NCI-H226 (cell line): ENCODE measurements at regions not wholly inside any gene's neighbourhood (a gene's known extent, or its start where the extent isn't known, plus 50 kb on each side); places are given as distances from the start of the nearest gene placed in this dataset.

Experiments
- DNase-seq: peaks from one replicate; pipeline ENCODE4 v3.0.0-alpha.2; 2015

GRCh38 chr6:53974941-53975340 is 136.3 kb upstream of the MLIP start:
- no peak for DNase-seq

- DNase-seq: no peak
Measured at GRCh38 chr6:53975941-53976615, 135.2 kb upstream of the MLIP start.

DNA sequence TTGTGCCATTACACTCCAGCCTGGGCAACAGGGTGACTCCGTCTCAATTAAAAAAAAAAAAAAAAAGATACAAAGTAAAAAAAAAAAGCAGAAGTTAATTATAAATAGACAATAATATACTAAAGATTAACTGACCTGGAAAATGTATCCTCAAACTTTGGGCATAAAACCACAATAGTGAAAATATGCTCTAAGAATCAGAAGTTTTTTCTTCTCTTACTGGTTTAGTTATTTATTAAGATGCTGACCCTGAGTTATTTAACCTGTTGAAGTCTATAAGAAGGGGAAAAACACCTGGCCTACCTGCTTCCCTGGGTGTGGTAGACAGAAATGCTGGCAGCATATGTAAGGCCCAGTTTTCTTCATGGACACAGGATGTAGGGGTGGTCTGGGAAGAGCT is 133.7 kb upstream of the MLIP start:
- no peak for DNase-seq

DNA sequence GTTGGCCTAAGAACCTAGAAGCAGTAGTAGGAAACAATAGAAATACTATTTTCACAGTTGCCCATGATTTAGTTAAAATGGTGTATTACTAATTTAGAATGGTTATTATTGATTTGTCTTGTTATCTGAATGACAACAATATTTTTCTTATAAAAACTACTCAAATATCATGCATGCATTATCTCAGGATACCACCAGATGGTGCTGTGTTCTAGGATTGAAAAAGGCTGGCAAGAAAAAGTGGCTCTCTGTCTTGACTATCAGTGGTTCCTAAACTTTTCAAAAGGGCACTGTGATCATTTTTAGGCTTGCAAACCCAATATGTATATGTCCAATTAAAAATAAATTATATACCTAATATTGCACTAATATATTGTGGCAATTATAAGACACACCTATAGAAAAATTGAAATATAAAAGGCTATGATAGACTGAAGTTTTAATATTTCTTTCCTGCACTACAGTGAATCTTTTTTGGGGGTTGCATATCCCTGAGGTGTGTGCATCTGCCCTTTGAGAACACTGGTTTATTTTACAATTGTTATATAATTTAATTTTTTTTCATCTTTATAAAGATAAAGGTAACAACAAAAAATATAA is 131.7 kb upstream of the MLIP start:
- DNase-seq: no peak

GRCh38 chr6:53982366-53983050 is 128.7 kb upstream of the MLIP start:
- DNase-seq: peak; percentile 45

- peak; percentile 57 for DNase-seq
Measured at GRCh38 chr6:53983301-53983700, 127.9 kb upstream of the MLIP start.

- peak; percentile 95 for DNase-seq
Measured at GRCh38 chr6:53984163-53984562, 127.1 kb upstream of the MLIP start.

GRCh38 chr6:53984581-53984980 is 126.7 kb upstream of the MLIP start:
- DNase-seq: no peak

- no peak for DNase-seq
Measured at GRCh38 chr6:53985366-53985765, 125.9 kb upstream of the MLIP start.

GRCh38 chr6:53986165-53986720 is 125.0 kb upstream of the MLIP start:
- DNase-seq: peak; percentile 43

DNA sequence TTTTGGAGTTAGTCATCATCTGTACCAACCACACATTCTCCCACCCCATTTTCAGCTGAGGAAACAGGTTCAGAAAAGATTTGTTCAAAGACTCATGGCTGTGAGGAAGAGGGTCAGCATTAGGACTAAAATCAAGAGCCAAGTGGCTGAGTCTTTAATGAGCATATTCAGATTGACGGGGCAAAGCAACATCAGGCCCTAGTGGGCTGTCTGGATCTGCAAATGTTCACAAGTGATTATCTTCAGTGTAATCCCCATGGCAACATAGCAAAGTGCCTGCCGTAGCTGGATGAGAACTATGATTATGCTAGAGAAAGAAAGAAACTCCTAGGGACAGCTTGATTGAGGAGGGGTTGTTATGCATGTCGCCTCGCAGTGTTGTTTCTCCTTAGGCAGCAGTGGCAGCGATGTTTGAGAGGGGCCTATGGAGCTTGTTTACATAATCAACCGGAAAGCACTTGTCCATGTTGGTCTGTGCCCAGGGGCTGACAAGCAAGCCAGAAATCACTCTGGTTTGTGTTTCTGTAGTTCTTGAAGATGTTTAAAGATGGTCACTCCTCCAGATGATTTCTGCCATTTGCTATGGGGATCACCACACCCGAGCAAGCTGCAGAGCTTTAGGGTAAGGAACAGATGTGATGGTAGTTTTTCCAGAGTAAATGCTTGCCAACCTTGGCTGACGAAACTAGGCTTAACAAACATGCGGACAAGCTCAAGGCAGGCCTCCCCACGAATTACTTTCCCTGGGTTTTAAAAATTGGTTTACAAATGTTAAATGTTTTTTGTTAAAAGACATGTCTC is 124.3 kb upstream of the MLIP start:
- no peak for DNase-seq

GRCh38 chr6:53987522-53987888 is 123.7 kb upstream of the MLIP start:
- DNase-seq: no peak

DNA sequence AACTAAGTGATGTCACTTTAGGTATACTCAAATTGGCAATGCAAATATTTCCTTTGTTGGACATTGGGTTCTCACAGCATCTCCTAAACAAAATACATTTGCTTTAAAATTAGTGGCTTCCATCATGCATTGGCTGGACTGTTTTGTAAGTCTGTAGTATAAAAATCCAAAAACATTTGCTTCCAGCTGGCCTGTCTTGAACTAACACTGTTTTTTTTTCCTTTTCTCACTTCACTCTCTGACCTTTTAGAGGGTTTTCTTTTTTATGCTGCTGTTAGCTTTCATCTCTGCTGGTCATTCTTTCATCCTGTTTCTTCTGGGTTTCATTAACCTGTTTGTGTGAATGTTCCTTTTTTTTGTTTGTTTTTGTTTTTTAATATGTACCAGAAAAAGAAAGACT is 121.7 kb upstream of the MLIP start:
- no peak for DNase-seq

DNA sequence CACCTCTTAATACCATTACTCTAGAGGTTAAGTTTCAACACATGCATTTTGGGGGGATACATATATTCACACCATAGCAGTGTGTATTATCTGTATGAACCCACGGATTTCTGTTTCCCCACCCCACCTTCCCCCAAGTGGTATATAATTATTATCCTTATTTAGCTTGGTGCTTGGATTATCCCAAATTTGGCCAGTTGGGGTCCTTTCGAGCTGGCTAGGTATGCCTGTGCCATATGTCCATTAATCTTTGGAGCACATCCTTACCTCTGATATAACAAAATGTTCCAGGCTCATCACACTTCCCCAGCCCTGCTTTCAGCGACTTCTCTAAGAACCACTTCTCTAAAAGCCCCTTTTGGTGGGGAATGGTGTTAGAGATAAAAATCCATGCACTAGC is 118.7 kb upstream of the MLIP start:
- DNase-seq: no peak

DNA sequence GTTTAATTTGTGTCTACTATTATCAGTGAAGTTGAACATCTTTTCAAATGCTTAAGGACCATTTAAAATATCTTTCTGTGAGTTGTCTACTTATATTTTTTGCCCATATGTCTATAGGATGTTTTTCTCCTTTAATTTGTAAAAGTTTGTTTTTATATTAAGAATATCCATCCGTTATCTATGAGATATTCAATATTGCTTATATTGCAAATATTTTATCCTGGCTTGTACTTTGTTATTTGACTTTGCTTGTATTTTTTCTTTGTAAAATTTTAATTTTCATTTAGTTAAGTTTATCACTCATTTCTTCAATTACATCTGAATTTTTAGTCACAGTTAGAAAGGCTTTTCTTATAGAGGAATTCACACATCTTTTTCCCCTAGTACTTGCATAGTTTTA is 117.0 kb upstream of the MLIP start:
- no peak for DNase-seq

GRCh38 chr6:53995935-53996334 is 115.3 kb upstream of the MLIP start:
- no peak for DNase-seq

DNA sequence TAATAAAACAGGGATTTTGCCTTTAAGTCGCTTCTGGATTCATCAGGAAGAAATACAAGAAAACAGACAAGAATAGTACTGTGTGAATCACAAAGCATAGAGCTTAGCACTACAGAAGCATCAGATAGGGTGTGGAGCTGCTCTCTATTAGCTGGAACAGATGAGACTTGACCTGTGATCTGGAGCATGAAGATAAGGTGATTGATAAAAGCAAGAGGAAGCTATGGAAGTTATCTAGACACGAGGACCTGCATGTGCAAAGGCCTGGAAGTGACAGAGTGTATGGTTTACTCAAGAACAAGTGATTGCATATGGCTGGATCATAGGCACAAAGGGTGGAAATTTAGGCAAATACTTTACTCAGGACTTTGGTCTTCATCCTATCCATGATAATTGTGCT is 112.9 kb upstream of the MLIP start:
- DNase-seq: no peak

DNA sequence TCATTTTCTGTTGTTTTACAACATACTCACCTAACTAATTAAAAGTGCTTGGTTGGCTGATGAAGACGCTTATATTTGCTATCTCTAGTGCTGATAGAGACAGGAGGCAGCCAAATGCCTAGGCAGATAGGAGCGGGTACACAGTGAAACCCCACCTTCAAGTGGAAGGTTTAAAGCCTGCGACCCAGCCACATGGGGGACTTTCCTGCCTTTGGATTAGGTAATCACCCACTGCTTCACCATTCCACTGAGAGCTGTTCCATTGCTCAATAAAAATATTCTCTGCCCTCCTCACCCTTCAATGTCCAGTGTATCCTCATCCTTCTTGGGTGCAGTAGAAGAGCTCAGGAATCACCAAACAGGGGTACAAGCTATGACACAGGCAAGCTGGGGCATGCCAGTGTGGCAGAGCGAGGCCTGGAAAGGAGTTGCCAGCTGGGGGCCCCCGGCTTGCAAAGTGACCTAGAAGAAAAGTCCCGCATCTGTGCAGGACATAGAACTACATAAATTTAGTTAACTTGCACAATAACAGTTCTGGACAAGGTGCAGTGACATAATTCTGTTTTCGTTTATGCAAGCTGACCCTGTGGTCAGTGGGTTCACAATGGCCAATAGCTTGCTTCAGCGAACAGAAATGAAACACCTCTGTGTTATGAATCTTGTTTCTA is 112.0 kb upstream of the MLIP start:
- no peak for DNase-seq

- peak; percentile 45 for DNase-seq
Measured at GRCh38 chr6:54002116-54002515, 109.1 kb upstream of the MLIP start.

- no peak for DNase-seq
Measured at GRCh38 chr6:54003316-54003715, 107.9 kb upstream of the MLIP start.

DNA sequence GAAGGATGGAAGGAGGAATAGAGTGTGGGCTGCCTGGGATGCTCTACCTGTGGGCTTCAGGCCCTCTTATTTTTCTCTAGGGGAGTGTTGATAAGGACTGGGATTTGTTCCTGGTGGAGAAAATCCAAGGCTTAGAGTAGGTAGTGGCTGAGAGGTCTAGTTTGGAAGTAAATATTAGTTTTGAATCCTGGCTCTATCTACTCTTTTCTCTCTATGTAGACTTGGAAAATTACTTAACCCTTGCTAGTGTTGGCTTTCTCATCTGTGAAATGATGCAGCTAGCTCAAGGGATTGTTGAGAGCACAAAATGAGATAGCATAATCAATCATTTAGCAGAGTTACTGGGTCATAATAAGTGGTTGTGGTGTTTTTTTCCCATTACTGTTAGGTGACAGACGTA is 102.7 kb upstream of the MLIP start:
- DNase-seq: no peak

GRCh38 chr6:54009052-54009654 is 102.1 kb upstream of the MLIP start:
- no peak for DNase-seq
